Skeletal muscle satellite cell (primary cell): ENCODE measurements at regions not wholly inside any gene's neighbourhood (a gene's known extent, or its start where the extent isn't known, plus 50 kb on each side); places are given as distances from the start of the nearest gene placed in this dataset.
A peak's percentile ranks its signal among the peaks of the same experiment; 100 is the strongest.
"Not testable (repeated sequence)": the region's sequence is repeated elsewhere in the genome, so short reads cannot be mapped to it uniquely, and the experiment has no call there.

Experiments used
- H3K27me3 ChIP-seq: 2 replicates; pipeline ENCODE4 v1.7.0; 2013; ENCODE audit warnings: low read length; ENCODE audit not compliant: control insufficient read depth, insufficient read depth
- H3K36me3 ChIP-seq: 2 replicates; pipeline ENCODE4 v1.7.0; 2013; ENCODE audit warnings: mild to moderate bottlenecking, control low read depth, low read length; ENCODE audit not compliant: insufficient read depth
- H3K4me1 ChIP-seq: 2 replicates; pipeline ENCODE4 v1.7.0; 2013; ENCODE audit warnings: low read length; ENCODE audit not compliant: control insufficient read depth, insufficient read depth
- H3K4me2 ChIP-seq: 2 replicates; pipeline ENCODE4 v1.7.0; 2013; ENCODE audit warnings: mild to moderate bottlenecking, low read length
- H3K4me3 ChIP-seq: 2 replicates; pipeline ENCODE4 v1.7.0; 2013; ENCODE audit warnings: low read length
- H3K9ac ChIP-seq: 2 replicates; pipeline ENCODE4 v1.7.0; 2013; ENCODE audit warnings: mild to moderate bottlenecking, low read depth, low read length, moderate library complexity
- H3K9me3 ChIP-seq: replicated peaks from 2 replicates; pipeline ENCODE4 v1.7.0; 2013; ENCODE audit warnings: mild to moderate bottlenecking, control low read depth, low read length

DNA sequence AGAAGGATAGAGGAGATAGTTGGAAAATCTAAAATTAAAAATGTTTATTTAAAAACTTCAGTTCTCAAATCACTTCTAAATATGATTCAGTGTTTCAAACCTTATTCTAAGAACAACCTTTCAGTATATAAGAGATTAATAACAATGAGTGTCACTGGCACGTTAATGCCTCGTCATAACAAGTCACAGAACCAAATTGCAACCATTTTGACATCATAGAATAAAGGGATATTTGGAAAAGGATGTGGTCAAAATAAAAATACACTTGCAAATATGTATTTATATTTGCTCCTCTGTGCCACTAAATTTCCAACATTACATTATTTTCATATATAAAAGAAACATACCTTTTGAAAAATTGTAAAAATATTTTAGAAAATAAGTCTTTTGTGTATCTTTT, 1090.6 kb downstream of the SUCLG1 start:
- Histone ChIP-seq H3K4me2 (peak overlapping the region; percentile 38), H3K27me3 (no peaks in the 10 kb centered on the region), H3K4me3 (no peak overlapping the region), H3K4me1 (peaks cover 50% of the 10 kb centered on the region), H3K9me3 (no peaks in the 10 kb centered on the region), H3K36me3 (no peaks in the 10 kb centered on the region), H3K9ac (peak overlapping the region; percentile 74)

DNA sequence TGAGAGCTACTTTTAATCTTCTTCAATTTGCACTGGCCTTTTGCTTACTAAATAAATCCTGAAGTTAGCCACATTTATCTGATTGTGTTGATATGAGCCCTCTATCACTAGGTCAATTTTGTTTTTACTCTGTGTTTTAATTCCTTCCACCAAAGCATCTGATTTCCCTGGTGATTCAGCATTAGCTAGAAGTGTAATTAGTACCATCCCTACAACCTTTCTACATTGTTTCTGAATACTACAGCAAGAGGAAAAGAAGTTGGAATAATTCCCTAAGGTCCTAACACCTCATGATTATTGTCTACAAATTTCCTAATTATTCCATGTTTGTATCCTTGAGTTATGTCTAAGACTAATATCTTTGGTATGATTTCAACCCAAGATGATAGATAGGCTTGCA, 1093.6 kb downstream of the SUCLG1 start:
- no peak overlapping the region for H3K4me2 ChIP-seq
- H3K4me1 ChIP-seq, result peaks cover 39% of the 10 kb centered on the region
- no peak overlapping the region for H3K4me3 ChIP-seq
- peak overlapping the region; percentile 17 for H3K9ac ChIP-seq
- no peaks in the 10 kb centered on the region for H3K27me3 ChIP-seq
- H3K36me3 ChIP-seq, result no peaks in the 10 kb centered on the region
- H3K9me3 ChIP-seq, result no peaks in the 10 kb centered on the region

- Histone ChIP-seq H3K36me3 (no peaks in the 10 kb centered on the region), H3K9me3 (no peaks in the 10 kb centered on the region), H3K27me3 (no peaks in the 10 kb centered on the region)
Observed at GRCh38 chr2:83364264-83364663, 1094.8 kb downstream of the SUCLG1 start.

DNA sequence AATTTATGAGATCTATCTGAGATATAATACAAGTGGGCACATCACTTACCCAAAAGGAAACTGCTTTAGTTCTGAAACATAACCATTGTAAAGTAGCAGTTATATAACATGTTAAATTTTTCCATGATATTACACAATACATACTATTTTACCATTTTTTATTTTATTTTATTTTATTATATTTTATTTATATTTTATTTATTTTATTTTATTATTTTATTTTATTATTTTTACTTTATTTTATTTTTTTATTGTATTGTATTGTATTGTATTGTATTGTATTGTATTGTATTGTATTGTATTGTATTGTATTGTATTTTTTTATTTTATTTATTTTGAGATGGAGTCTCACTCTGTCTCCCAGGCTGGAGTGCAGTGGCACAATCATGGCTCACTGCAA, 1095.9 kb downstream of the SUCLG1 start:
- not testable (repeated sequence) for H3K9me3 ChIP-seq, H3K27me3 ChIP-seq, H3K4me2 ChIP-seq, H3K36me3 ChIP-seq, H3K4me3 ChIP-seq, H3K9ac ChIP-seq
- peaks cover 20% of the 10 kb centered on the region for H3K4me1 ChIP-seq

More at GRCh38 chr2:83364264-83364663, 1094.8 kb downstream of the SUCLG1 start:
- H3K4me2 ChIP-seq, result no peak overlapping the region
- H3K4me3 ChIP-seq, result no peak overlapping the region
- peaks cover 28% of the 10 kb centered on the region for H3K4me1 ChIP-seq
- H3K9ac ChIP-seq, result peak overlapping the region; percentile 17

- peaks cover 6% of the 10 kb centered on the region for H3K4me1 ChIP-seq
Observed at GRCh38 chr2:83359336-83359735, 1099.7 kb downstream of the SUCLG1 start.

DNA sequence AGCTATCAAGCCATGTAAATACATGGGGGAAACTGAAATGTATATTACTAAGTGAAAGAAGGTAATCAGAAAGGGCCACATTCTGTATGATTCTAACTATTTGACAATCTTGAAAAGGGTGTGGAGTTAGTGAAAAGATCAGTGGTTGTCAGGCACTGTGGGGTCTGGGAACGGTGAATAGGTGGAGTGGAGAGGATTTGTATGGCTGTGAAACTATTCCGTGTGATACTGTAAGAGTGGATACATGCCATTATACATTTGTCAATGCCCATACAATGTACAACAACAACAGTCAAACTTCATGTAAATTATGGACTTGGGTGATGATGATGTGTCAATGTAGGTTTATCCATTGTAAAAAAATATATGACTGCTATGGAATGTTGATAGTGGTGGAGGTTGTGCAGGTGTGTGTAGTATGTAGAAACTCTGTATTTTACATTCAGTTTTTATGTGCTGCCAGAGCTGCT, 1116.2 kb downstream of the SUCLG1 start:
- H3K4me1 ChIP-seq, result no peaks in the 10 kb centered on the region
- no peak overlapping the region for H3K9ac ChIP-seq
- H3K27me3 ChIP-seq, result no peaks in the 10 kb centered on the region
- no peak overlapping the region for H3K4me2 ChIP-seq
- no peaks in the 10 kb centered on the region for H3K9me3 ChIP-seq
- H3K4me3 ChIP-seq, result no peak overlapping the region
- no peaks in the 10 kb centered on the region for H3K36me3 ChIP-seq

More at GRCh38 chr2:83359336-83359735, 1099.7 kb downstream of the SUCLG1 start:
- H3K27me3 ChIP-seq, result no peaks in the 10 kb centered on the region
- H3K4me3 ChIP-seq, result no peak overlapping the region
- no peak overlapping the region for H3K4me2 ChIP-seq
- H3K9ac ChIP-seq, result no peak overlapping the region
- H3K9me3 ChIP-seq, result no peaks in the 10 kb centered on the region
- H3K36me3 ChIP-seq, result no peaks in the 10 kb centered on the region

DNA sequence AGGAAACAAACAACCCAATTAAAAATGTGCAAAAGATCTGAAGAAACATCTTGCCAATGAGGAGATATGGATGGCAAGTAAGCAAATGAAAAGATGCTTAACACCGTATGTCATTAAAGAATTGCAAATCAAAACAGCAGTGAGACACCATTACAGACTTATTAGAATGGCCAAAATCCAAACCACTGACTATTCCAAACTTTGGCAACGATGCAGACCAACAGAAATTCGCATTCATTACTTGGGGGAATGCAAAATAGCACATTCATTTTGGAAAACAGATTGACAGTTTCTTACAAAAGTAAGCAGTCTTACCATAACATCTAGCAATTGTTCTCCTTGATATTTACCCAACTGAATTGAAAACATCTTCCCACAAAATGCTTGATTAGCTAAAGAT, 1118.7 kb downstream of the SUCLG1 start:
- no peak overlapping the region for H3K9ac ChIP-seq
- no peaks in the 10 kb centered on the region for H3K4me1 ChIP-seq
- no peaks in the 10 kb centered on the region for H3K27me3 ChIP-seq
- H3K4me3 ChIP-seq, result no peak overlapping the region
- no peaks in the 10 kb centered on the region for H3K36me3 ChIP-seq
- H3K9me3 ChIP-seq, result no peaks in the 10 kb centered on the region
- no peak overlapping the region for H3K4me2 ChIP-seq

DNA sequence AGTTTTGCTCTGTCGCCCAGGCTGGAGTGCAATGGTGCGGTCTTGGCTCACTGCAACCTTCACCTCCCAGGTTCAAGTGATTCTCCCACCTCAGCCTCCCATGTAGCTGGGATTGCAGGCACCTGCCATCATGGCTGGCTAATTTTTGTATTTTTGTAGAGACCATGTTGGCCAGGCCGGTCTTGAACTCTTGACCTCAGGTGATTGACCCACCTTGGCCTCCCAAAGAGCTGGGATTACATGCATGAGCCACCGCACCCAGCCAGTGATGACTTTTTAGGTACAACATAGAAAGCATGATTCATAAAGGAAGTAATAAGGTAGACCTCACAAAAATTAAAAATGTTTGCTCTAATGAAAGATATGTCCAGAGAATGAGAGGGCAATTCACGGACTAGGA, 1119.1 kb downstream of the SUCLG1 start:
- H3K36me3 ChIP-seq, result not testable (repeated sequence)

DNA sequence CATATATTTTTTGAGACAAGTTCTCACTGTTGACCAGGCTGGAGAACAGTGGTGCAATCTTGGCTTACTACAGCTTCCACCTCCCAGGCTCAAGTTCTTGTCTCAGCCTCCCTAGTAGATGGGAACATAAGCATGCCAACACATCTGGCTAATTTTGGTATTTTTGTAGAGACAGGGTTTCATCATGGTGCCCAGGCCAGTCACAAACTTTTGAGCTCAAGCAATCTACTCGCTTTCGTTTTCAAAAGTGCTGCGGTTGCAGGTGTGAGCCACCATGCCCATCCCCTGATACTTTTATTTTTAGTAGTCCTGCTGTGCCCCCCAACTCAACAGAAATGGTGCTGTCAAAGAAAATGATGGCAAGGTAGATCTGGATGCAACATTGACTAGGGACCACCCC, 1127.3 kb downstream of the SUCLG1 start:
- Histone ChIP-seq H3K36me3 (no peaks in the 10 kb centered on the region), H3K4me1 (no peaks in the 10 kb centered on the region), H3K27me3 (no peaks in the 10 kb centered on the region), H3K4me3 (no peak overlapping the region), H3K4me2 (no peak overlapping the region), H3K9me3 (no peaks in the 10 kb centered on the region), H3K9ac (no peak overlapping the region)

More for the DNA sequence above, 1119.1 kb downstream of the SUCLG1 start:
- H3K4me3 ChIP-seq, H3K9ac ChIP-seq, H3K4me1 ChIP-seq, H3K27me3 ChIP-seq, H3K4me2 ChIP-seq, H3K9me3 ChIP-seq: not testable (repeated sequence)

DNA sequence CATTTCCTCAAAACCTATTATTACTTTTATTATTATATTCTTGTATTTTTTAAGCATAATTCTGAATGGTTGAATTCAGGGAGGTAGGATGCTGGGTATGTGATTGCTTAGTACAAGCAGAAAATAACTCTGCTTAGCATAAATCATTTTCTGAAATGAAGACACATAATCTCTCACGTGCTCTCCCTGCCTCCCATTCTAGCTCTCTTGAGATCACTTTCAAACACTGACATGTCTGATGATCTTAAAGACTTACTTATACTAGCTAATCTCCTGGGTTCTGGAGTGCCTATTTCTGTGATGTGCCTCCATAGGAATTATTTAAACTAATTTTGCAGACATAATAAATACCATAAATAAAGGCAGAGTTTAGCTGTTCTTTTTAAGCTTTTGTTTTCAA, 1136.0 kb downstream of the SUCLG1 start:
- Histone ChIP-seq H3K9ac (no peak overlapping the region), H3K27me3 (no peaks in the 10 kb centered on the region), H3K4me1 (no peaks in the 10 kb centered on the region), H3K4me2 (no peak overlapping the region), H3K4me3 (no peak overlapping the region), H3K9me3 (no peaks in the 10 kb centered on the region), H3K36me3 (no peaks in the 10 kb centered on the region)

GRCh38 chr2:83320053-83320452, 1139.0 kb downstream of the SUCLG1 start:
- Histone ChIP-seq H3K36me3 (no peaks in the 10 kb centered on the region), H3K4me2 (no peak overlapping the region), H3K4me3 (no peak overlapping the region), H3K9ac (no peak overlapping the region), H3K27me3 (no peaks in the 10 kb centered on the region), H3K4me1 (no peaks in the 10 kb centered on the region), H3K9me3 (no peaks in the 10 kb centered on the region)

DNA sequence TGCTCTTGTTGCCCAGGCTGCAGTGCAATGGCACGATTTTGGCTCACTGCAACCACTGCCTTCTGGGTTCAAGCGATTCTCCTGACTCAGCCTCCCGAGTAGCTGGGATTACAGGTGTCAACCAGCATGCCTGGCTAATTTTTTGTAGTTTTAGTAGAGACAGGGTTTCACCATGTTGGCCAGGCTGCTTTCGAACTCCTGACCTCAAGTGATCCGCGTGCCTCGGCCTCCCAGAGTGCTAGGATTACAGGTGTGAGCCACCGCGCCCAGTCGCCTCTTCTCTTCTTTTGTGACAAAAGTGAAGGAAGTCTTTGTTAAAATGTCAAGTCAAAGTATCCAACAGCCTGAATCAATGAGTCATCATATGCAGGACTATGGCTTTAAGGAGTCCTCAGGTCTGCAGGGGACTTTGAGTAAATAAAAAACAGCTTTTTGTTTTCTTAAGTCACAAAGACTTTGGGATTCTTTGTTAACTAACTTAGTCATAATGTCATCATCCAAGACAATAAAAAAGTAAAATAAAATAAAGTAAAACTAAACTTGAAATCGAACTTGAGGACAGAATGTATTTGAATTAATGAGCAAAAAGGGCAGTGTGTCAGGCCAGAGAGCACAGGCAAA, 1153.2 kb downstream of the SUCLG1 start:
- no peak overlapping the region for H3K9ac ChIP-seq
- H3K36me3 ChIP-seq, result no peaks in the 10 kb centered on the region
- H3K27me3 ChIP-seq, result no peaks in the 10 kb centered on the region
- no peaks in the 10 kb centered on the region for H3K9me3 ChIP-seq
- H3K4me3 ChIP-seq, result no peak overlapping the region
- H3K4me1 ChIP-seq, result no peaks in the 10 kb centered on the region
- H3K4me2 ChIP-seq, result no peak overlapping the region
